ENCODE measurements at regions not wholly inside any gene's neighbourhood (a gene's known extent, or its start where the extent isn't known, plus 50 kb on each side); places are given as distances from the start of the nearest gene placed in this dataset.

- TF ChIP-seq CTCF (conservative IDR thresholded peaks at IDR 0.05) = no peak
- no peak for TF ChIP-seq EZH2 (IDR thresholded peaks at IDR 0.05; ENCODE audit: low read depth)
Observed at GRCh38 chr12:85695097-85695715, 141.0 kb downstream of the RASSF9 start.

Data from PC-9 (cell line).